ENCODE measurements at regions not wholly inside any gene's neighbourhood (a gene's known extent, or its start where the extent isn't known, plus 50 kb on each side); places are given as distances from the start of the nearest gene placed in this dataset.

GRCh38 chr5:93251347-93251746, 329.7 kb downstream of the NR2F1-AS1 start:
- TF ChIP-seq, protein P1, sequence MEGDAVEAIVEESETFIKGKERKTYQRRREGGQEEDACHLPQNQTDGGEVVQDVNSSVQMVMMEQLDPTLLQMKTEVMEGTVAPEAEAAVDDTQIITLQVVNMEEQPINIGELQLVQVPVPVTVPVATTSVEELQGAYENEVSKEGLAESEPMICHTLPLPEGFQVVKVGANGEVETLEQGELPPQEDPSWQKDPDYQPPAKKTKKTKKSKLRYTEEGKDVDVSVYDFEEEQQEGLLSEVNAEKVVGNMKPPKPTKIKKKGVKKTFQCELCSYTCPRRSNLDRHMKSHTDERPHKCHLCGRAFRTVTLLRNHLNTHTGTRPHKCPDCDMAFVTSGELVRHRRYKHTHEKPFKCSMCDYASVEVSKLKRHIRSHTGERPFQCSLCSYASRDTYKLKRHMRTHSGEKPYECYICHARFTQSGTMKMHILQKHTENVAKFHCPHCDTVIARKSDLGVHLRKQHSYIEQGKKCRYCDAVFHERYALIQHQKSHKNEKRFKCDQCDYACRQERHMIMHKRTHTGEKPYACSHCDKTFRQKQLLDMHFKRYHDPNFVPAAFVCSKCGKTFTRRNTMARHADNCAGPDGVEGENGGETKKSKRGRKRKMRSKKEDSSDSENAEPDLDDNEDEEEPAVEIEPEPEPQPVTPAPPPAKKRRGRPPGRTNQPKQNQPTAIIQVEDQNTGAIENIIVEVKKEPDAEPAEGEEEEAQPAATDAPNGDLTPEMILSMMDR (IDR thresholded peaks at IDR 0.05; ENCODE audit: low read length), result no peak
- TF ChIP-seq EZH2 (IDR thresholded peaks at IDR 0.05; ENCODE audit: borderline replicate concordance, low read length), result no peak

Data from OCI-LY1 (cell line).